ENCODE measurements at regions not wholly inside any gene's neighbourhood (a gene's known extent, or its start where the extent isn't known, plus 50 kb on each side); places are given as distances from the start of the nearest gene placed in this dataset.

GRCh38 chr13:47665043-47665442 lies 336.0 kb downstream of the SUCLA2 start:
- TF ChIP-seq ZNF2 (tag by site-specific recombination; IDR thresholded peaks at IDR 0.05): no peak
- TF ChIP-seq ZNF529 (tag by site-specific recombination; IDR thresholded peaks at IDR 0.05; ENCODE audit: insufficient replicate concordance): no peak
- no peak for TF ChIP-seq ZNF48 (tag by site-specific recombination; IDR thresholded peaks at IDR 0.05)
- TF ChIP-seq ZFP3 (tag by site-specific recombination; IDR thresholded peaks at IDR 0.05; ENCODE audit: low read depth): no peak
- no peak for TF ChIP-seq ZNF292 (tag by site-specific recombination; IDR thresholded peaks at IDR 0.05; ENCODE audit: borderline replicate concordance, low read depth)
- TF ChIP-seq ZBTB48 (tag by site-specific recombination; IDR thresholded peaks at IDR 0.05): no peak
- no peak for TF ChIP-seq ZNF580 (tag by site-specific recombination; IDR thresholded peaks at IDR 0.05)
- no peak for TF ChIP-seq ZFHX2 (tag by site-specific recombination; conservative IDR thresholded peaks at IDR 0.05)
- no peak for TF ChIP-seq ZNF521 (tag by site-specific recombination; IDR thresholded peaks at IDR 0.05)
- no peak for TF ChIP-seq OVOL3 (tag by site-specific recombination; IDR thresholded peaks at IDR 0.05)
- TF ChIP-seq GFI1B (tag by site-specific recombination; IDR thresholded peaks at IDR 0.05): no peak
- no peak for TF ChIP-seq ZNF544 (tag by site-specific recombination; IDR thresholded peaks at IDR 0.05)
- TF ChIP-seq ZBTB17 (tag by site-specific recombination; IDR thresholded peaks at IDR 0.05): no peak
- TF ChIP-seq YY2 (tag by site-specific recombination; IDR thresholded peaks at IDR 0.05): no peak
- TF ChIP-seq ZNF843 (tag by site-specific recombination; IDR thresholded peaks at IDR 0.05): no peak
- TF ChIP-seq ZNF335 (tag by site-specific recombination; conservative IDR thresholded peaks at IDR 0.05): no peak
- TF ChIP-seq HOXD13 (CRISPR knock-in tag; IDR thresholded peaks at IDR 0.05; ENCODE audit: borderline replicate concordance): no peak
- TF ChIP-seq BCL11A (tag by site-specific recombination; IDR thresholded peaks at IDR 0.05; ENCODE audit: low read depth): no peak
- no peak for TF ChIP-seq ZNF510 (tag by site-specific recombination; IDR thresholded peaks at IDR 0.05; ENCODE audit: insufficient replicate concordance)
- TF ChIP-seq ZNF214 (tag by site-specific recombination; IDR thresholded peaks at IDR 0.05; ENCODE audit: borderline replicate concordance): no peak
- CTCF ChIA-PET: no interaction called here
- no peaks in the 10 kb centered on the region for H3K4me1 ChIP-seq (ENCODE audit: control insufficient read depth, insufficient read depth, low read length)
- no peaks in the 10 kb centered on the region for H3K9me3 ChIP-seq (ENCODE audit: control insufficient read depth, insufficient read depth, low read depth, low read length)
- H3K36me3 ChIP-seq (ENCODE audit: control insufficient read depth in 2 of 2, insufficient read depth in 1 of 2, low read length in 2 of 2): no peaks in the 10 kb centered on the region
- no peak overlapping the region for H3K4me3 ChIP-seq (ENCODE audit: low read depth, low read length)
- POLR2A ChIA-PET: no interaction called here
- H3K27ac ChIP-seq (ENCODE audit: extremely low read depth, low read depth, low read length): no peak overlapping the region

DNA sequence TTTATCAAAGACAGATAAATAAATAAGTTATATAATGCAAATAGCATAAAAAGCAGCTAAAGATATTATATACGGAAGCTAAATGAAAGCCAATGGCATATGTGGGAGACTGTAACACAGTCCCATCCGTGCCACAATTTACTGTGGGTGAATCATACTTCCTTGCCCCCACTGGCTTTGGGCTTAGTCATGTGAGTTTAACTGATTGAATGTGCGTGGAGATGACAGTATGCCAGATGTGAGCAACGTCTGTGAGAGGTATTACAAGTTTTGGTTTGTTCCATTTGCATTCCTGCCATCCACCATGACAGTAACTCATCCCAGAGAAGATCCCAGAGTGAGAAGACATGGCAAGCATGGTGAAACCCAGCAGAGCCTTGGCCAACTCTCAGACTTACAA lies 340.0 kb downstream of the SUCLA2 start:
- Histone ChIP-seq H3K4me1 (ENCODE audit: control insufficient read depth, insufficient read depth, low read length) (no peaks in the 10 kb centered on the region), H3K4me3 (ENCODE audit: low read depth, low read length) (no peak overlapping the region), H3K27ac (ENCODE audit: extremely low read depth, low read depth, low read length) (no peak overlapping the region), H3K9me3 (ENCODE audit: control insufficient read depth, insufficient read depth, low read depth, low read length) (no peaks in the 10 kb centered on the region), H3K36me3 (ENCODE audit: control insufficient read depth in 2 of 2, insufficient read depth in 1 of 2, low read length in 2 of 2) (no peaks in the 10 kb centered on the region)
- no peak for TF ChIP-seq OVOL3 (tag by site-specific recombination; IDR thresholded peaks at IDR 0.05)
- TF ChIP-seq ZNF623 (tag by site-specific recombination; IDR thresholded peaks at IDR 0.05): no peak
- no peak for TF ChIP-seq ZNF140 (tag by site-specific recombination; IDR thresholded peaks at IDR 0.05)
- no peak for TF ChIP-seq ZNF501 (tag by site-specific recombination; IDR thresholded peaks at IDR 0.05)
- TF ChIP-seq PBX3 (CRISPR knock-in tag; IDR thresholded peaks at IDR 0.05): no peak
- TF ChIP-seq, protein P1, sequence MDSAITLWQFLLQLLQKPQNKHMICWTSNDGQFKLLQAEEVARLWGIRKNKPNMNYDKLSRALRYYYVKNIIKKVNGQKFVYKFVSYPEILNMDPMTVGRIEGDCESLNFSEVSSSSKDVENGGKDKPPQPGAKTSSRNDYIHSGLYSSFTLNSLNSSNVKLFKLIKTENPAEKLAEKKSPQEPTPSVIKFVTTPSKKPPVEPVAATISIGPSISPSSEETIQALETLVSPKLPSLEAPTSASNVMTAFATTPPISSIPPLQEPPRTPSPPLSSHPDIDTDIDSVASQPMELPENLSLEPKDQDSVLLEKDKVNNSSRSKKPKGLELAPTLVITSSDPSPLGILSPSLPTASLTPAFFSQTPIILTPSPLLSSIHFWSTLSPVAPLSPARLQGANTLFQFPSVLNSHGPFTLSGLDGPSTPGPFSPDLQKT (IDR thresholded peaks at IDR 0.05; ENCODE audit: borderline replicate concordance, low read depth, low read length): no peak
- no peak for TF ChIP-seq ZNF76 (tag by site-specific recombination; IDR thresholded peaks at IDR 0.05; ENCODE audit: borderline replicate concordance, low read depth)
- no peak for TF ChIP-seq ZNF660 (tag by site-specific recombination; IDR thresholded peaks at IDR 0.05)
- TF ChIP-seq ZNF571 (tag by site-specific recombination; IDR thresholded peaks at IDR 0.05): no peak
- TF ChIP-seq TRIM28 (IDR thresholded peaks at IDR 0.05; ENCODE audit: borderline replicate concordance, low read length): no peak
- no peak for TF ChIP-seq ZNF776 (tag by site-specific recombination; IDR thresholded peaks at IDR 0.05; ENCODE audit: borderline replicate concordance)
- TF ChIP-seq ZNF692 (tag by site-specific recombination; IDR thresholded peaks at IDR 0.05): no peak
- no peak for TF ChIP-seq ZNF335 (tag by site-specific recombination; conservative IDR thresholded peaks at IDR 0.05)
- ChIA-PET CTCF (no interaction called here), POLR2A (no interaction called here)
